Endothelial cell of umbilical vein (primary cell): ENCODE measurements at regions not wholly inside any gene's neighbourhood (a gene's known extent, or its start where the extent isn't known, plus 50 kb on each side); places are given as distances from the start of the nearest gene placed in this dataset.
"Not testable (repeated sequence)": the region's sequence is repeated elsewhere in the genome, so short reads cannot be mapped to it uniquely, and the experiment has no call there.

Source experiments
- CTCF ChIP-seq, 2 donors: IDR thresholded peaks; 1 replicate in 1 of 2; 2 replicates in 1 of 2; pipeline ENCODE4 v1.5.1; 2011; ENCODE audit warnings: low read length in 2 of 2, mild to moderate bottlenecking in 2 of 2, moderate library complexity in 2 of 2, control low read depth in 1 of 2, inconsistent platforms in 1 of 2, low read depth in 1 of 2; ENCODE audit not compliant: insufficient read depth in 1 of 2; ENCODE audit errors: extremely low read depth in 1 of 2
- EZH2 ChIP-seq: IDR thresholded peaks from 2 replicates; pipeline ENCODE4 v1.6.1; 2012; ENCODE audit warnings: borderline replicate concordance, low read depth, mild to moderate bottlenecking, moderate library complexity, low read length, inconsistent platforms; ENCODE audit not compliant: severe bottlenecking
- FOS ChIP-seq: IDR thresholded peaks from 2 replicates; pipeline ENCODE4 v1.6.1; 2011; ENCODE audit warnings: mild to moderate bottlenecking, low read length, moderate library complexity, borderline replicate concordance; ENCODE audit not compliant: insufficient read depth
- MAX ChIP-seq: IDR thresholded peaks from 2 replicates; pipeline ENCODE4 v1.6.1; 2011; ENCODE audit not compliant: insufficient read depth, insufficient read length
- POLR2A ChIP-seq: IDR thresholded peaks from 2 replicates; pipeline ENCODE4 v1.6.1; 2012; ENCODE audit warnings: low read depth, mild to moderate bottlenecking, control low read depth, low read length
- POLR2AphosphoS5 ChIP-seq: IDR thresholded peaks from 2 replicates; pipeline ENCODE4 v1.6.1; 2012; ENCODE audit warnings: low read depth, mild to moderate bottlenecking, control low read depth, low read length, moderate library complexity; ENCODE audit not compliant: insufficient read depth

- not testable (repeated sequence) for TF ChIP-seq POLR2AphosphoS5; CTCF (IDR thresholded peaks at IDR 0.05; ENCODE audit: extremely low read depth in 1 of 2, insufficient read depth in 1 of 2, low read depth in 1 of 2, low read length in 2 of 2); FOS; EZH2; MAX; POLR2A
Measured at GRCh38 chr2:90224767-90225166, 1533.3 kb downstream of the RPIA start.
